Left lung (tissue), 4 donors: ENCODE measurements at regions not wholly inside any gene's neighbourhood (a gene's known extent, or its start where the extent isn't known, plus 50 kb on each side); places are given as distances from the start of the nearest gene placed in this dataset.

ENCODE experiments used
- ATAC-seq: fragments of 200-7000 bp; cut with Tn5 transposase; one replicate; pipeline ENCODE4 v1.9.1; 2020; ENCODE audit warnings: moderate library complexity
- DNase-seq, 4 donors: peaks; one replicate each; pipeline ENCODE4 v3.0.0-alpha.2; 2013 to 2020
- H3K27ac ChIP-seq, 2 donors: fragments of 200-600 bp; sonication (generic) in 1 of 2; one replicate each; pipeline versions ENCODE4 v1.5.0 to v1.8.0; 2020 to 2021
- H3K27me3 ChIP-seq, 2 donors: fragments of 200-600 bp; sonication (generic) in 1 of 2; one replicate each; pipeline versions ENCODE4 v1.5.0 to v1.8.0; 2020 to 2021
- H3K36me3 ChIP-seq, 2 donors: fragments of 200-600 bp; sonication (generic) in 1 of 2; one replicate each; pipeline versions ENCODE4 v1.5.0 to v1.8.0; 2020 to 2021
- H3K4me1 ChIP-seq, 2 donors: fragments of 200-600 bp; one replicate each; pipeline ENCODE4 v1.8.0; 2021
- H3K4me3 ChIP-seq, 2 donors: fragments of 200-600 bp; sonication (generic) in 1 of 2; one replicate each; pipeline versions ENCODE4 v1.5.0 to v1.8.0; 2020 to 2021; ENCODE audit warnings: mild to moderate bottlenecking in 1 of 2
- H3K9me3 ChIP-seq, 2 donors: fragments of 200-600 bp; sonication (generic) in 1 of 2; one replicate each; pipeline versions ENCODE4 v1.5.0 to v1.8.0; 2020 to 2021
- intact Hi-C, 2 donors: fragments of 100-400 bp; cut with DNase I; formaldehyde crosslinking; loops; one replicate each; pipeline versions ENCODE4 v1.11.2 to v1.14.2; 2022
- TF ChIP-seq, protein P1 (sequence below), 2 donors: fragments of 200-600 bp; sonication (generic) in 1 of 2; IDR thresholded peaks; one replicate each; pipeline versions ENCODE4 v1.5.0 to v1.8.0; 2021; ENCODE audit warnings: antibody characterized with exemption in 2 of 2
- donor health status: DM: no; HTN: yes; CAD: no.
- donor health status: DM: no; HTN: no; CAD: no.

DNA sequence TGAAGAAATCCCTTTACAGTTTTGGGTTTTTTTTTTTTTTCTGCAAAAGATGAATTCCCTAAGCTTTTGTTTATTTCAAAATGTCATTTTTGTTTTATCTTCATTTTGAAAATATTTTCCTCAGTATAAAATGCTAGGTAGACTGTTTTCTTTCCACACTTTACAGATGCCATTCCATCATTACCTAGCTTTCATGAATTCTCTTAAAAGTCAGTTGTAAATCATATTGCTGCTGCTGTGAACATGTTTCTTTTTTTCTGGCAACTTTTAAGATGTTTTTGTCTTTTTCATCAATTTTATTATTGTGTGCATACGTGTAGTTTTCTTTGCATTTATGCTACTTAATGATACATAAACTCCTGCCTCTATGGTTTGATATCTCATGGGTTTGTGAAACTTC lies 168.3 kb downstream of the FAXC start:
- H3K27ac ChIP-seq: no peak overlapping the region
- no peaks in the 10 kb centered on the region for H3K27me3 ChIP-seq
- no peaks in the 10 kb centered on the region for H3K4me1 ChIP-seq
- peaks cover 9 to 19% of the 10 kb centered on the region in 2 donors for H3K9me3 ChIP-seq
- H3K4me3 ChIP-seq: no peak overlapping the region
- no peak for DNase-seq
- no peak for ATAC-seq
- intact Hi-C loops: no loop called here
- H3K36me3 ChIP-seq: no peaks in the 10 kb centered on the region
- TF ChIP-seq, protein P1, sequence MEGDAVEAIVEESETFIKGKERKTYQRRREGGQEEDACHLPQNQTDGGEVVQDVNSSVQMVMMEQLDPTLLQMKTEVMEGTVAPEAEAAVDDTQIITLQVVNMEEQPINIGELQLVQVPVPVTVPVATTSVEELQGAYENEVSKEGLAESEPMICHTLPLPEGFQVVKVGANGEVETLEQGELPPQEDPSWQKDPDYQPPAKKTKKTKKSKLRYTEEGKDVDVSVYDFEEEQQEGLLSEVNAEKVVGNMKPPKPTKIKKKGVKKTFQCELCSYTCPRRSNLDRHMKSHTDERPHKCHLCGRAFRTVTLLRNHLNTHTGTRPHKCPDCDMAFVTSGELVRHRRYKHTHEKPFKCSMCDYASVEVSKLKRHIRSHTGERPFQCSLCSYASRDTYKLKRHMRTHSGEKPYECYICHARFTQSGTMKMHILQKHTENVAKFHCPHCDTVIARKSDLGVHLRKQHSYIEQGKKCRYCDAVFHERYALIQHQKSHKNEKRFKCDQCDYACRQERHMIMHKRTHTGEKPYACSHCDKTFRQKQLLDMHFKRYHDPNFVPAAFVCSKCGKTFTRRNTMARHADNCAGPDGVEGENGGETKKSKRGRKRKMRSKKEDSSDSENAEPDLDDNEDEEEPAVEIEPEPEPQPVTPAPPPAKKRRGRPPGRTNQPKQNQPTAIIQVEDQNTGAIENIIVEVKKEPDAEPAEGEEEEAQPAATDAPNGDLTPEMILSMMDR (IDR thresholded peaks at IDR 0.05): no peak

DNA sequence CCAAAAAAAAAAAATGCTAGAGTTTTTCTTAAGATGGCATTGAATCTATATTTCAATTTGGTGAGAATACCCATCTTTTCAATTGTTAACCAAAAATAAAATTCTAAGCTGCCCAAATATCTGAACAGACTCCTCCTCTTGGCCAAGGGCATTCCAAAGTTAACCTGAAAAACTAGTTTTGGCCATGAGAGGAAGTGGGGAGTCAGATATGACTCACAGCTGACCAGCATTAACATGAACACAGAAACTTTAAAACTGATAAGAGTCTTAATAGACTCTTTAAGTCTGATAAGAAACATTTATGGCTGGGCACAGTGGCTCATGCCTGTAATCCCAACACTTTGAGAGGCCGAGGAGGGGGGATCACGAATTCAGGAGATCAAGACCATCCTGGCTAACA lies 171.3 kb downstream of the FAXC start:
- peak in 1 of 4 donors; percentile 18 for DNase-seq
- peaks cover 9 to 19% of the 10 kb centered on the region in 2 donors for H3K9me3 ChIP-seq
- no peaks in the 10 kb centered on the region for H3K36me3 ChIP-seq
- TF ChIP-seq, protein P1 (IDR thresholded peaks at IDR 0.05): no peak
- no peaks in the 10 kb centered on the region for H3K4me1 ChIP-seq
- intact Hi-C loops: no loop called here
- no peak overlapping the region for H3K27ac ChIP-seq
- no peaks in the 10 kb centered on the region for H3K27me3 ChIP-seq
- peak; percentile 91 for ATAC-seq
- no peak overlapping the region for H3K4me3 ChIP-seq

DNA sequence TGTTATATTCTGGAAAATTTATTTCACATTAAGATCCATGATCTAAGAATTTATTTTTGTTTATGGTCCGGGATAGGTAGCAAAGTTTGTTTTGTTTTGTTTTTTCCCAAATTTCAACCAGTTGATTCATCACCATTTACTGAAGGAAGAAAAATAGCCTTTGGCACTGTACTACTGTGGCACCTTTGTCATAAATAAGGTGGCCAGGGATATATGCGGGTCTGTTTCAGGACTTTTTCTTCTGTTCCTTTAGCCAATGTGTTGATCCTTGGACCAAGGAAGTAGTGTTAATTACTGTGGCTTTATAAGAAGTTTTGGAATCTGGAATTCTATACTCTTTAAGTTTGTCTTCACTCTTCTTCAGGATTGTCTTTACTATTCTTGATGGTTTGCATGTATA lies 171.7 kb downstream of the FAXC start:
- ATAC-seq (no peak), DNase-seq (no peak)
- Histone ChIP-seq H3K4me3 (no peak overlapping the region), H3K27me3 (no peaks in the 10 kb centered on the region), H3K27ac (no peak overlapping the region), H3K4me1 (no peaks in the 10 kb centered on the region), H3K36me3 (no peaks in the 10 kb centered on the region), H3K9me3 (peaks cover 9 to 19% of the 10 kb centered on the region in 2 donors)
- TF ChIP-seq, protein P1 (IDR thresholded peaks at IDR 0.05): no peak
- intact Hi-C loops: no loop called here

DNA sequence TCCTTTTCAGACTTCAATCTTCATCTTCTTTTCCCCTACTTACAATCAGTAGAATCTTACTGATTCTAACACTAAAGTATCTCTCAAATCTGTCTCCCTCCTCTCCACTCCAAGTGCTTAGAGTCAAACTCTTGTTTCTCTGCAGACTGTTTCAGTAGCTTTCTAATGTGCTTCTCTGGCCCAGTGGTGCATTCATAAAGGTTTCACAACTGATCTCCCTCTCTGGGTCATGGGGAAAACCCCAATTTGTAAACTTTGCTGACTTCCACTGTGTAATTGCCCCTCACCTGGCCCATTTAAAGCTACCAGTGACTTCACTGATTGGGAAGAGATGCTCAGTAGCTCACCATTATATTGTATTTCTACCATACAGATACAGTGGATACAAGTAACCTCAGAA lies 183.6 kb downstream of the FAXC start:
- Histone ChIP-seq H3K4me1 (no peaks in the 10 kb centered on the region), H3K36me3 (no peaks in the 10 kb centered on the region), H3K9me3 (no peaks in the 10 kb centered on the region), H3K4me3 (no peak overlapping the region), H3K27ac (no peak overlapping the region), H3K27me3 (no peaks in the 10 kb centered on the region)
- TF ChIP-seq, protein P1 (IDR thresholded peaks at IDR 0.05): no peak
- no peak for DNase-seq
- ATAC-seq: no peak
- intact Hi-C loops: no loop called here

DNA sequence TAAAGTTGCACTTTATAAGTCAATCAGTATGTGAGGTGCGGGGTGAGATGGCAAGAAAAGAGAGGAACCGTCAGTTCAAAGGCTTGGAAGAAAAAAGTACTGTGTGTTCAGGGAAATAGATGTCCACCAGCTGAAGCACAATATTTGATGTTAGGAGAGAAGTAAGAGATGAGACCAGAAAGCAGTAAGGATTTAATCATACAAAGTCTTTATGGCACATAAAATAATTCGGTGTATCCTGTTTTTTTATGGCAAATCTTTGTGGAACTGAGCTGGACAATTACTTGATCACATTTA lies 197.2 kb downstream of the FAXC start:
- Histone ChIP-seq H3K27ac (no peak overlapping the region), H3K27me3 (no peaks in the 10 kb centered on the region), H3K4me3 (no peak overlapping the region), H3K9me3 (no peaks in the 10 kb centered on the region), H3K4me1 (no peaks in the 10 kb centered on the region), H3K36me3 (no peaks in the 10 kb centered on the region)
- ATAC-seq (no peak), DNase-seq (no peak)
- TF ChIP-seq, protein P1 (IDR thresholded peaks at IDR 0.05): no peak
- intact Hi-C loops: no loop called here
